GM21723 (cell line): ENCODE measurements at regions not wholly inside any gene's neighbourhood (a gene's known extent, or its start where the extent isn't known, plus 50 kb on each side); places are given as distances from the start of the nearest gene placed in this dataset.

Source experiments
- ATAC-seq: cut with Tn5 transposase; IDR thresholded peaks from one replicate; pipeline ENCODE4 v1.9.1; 2021; ENCODE audit warnings: mild to moderate bottlenecking, moderate library complexity; ENCODE audit not compliant: unreplicated experiment

GRCh38 chr18:41842886-41843285 is 112.1 kb upstream of the PIK3C3 start:
- no peak for ATAC-seq

- ATAC-seq = no peak
These were observed 125.2 kb upstream of the PIK3C3 start for GRCh38 chr18:41829647-41830516.

GRCh38 chr18:41828137-41828536 is 126.9 kb upstream of the PIK3C3 start:
- ATAC-seq = no peak

- ATAC-seq = no peak
These were observed 134.2 kb upstream of the PIK3C3 start for GRCh38 chr18:41820784-41821183.

- ATAC-seq = no peak
These were observed 136.4 kb upstream of the PIK3C3 start for GRCh38 chr18:41818381-41819355.

GRCh38 chr18:41814651-41815050 is 140.4 kb upstream of the PIK3C3 start:
- ATAC-seq = no peak

GRCh38 chr18:41809652-41810051 is 145.4 kb upstream of the PIK3C3 start:
- no peak for ATAC-seq

GRCh38 chr18:41805341-41805740 is 149.7 kb upstream of the PIK3C3 start:
- no peak for ATAC-seq

GRCh38 chr18:41798879-41799278 is 156.2 kb upstream of the PIK3C3 start:
- ATAC-seq = no peak

GRCh38 chr18:41790687-41791086 is 164.3 kb upstream of the PIK3C3 start:
- no peak for ATAC-seq

GRCh38 chr18:41789001-41789400 is 166.0 kb upstream of the PIK3C3 start:
- ATAC-seq = no peak

GRCh38 chr18:41783879-41784278 is 171.2 kb upstream of the PIK3C3 start:
- no peak for ATAC-seq

GRCh38 chr18:41783065-41783818 is 171.8 kb upstream of the PIK3C3 start:
- ATAC-seq = no peak

GRCh38 chr18:41771973-41772372 is 183.1 kb upstream of the PIK3C3 start:
- no peak for ATAC-seq

GRCh38 chr18:41769265-41769664 is 185.8 kb upstream of the PIK3C3 start:
- no peak for ATAC-seq

GRCh38 chr18:41768467-41768866 is 186.6 kb upstream of the PIK3C3 start:
- ATAC-seq = no peak

- no peak for ATAC-seq
These were observed 187.1 kb upstream of the PIK3C3 start for GRCh38 chr18:41767960-41768359.

- ATAC-seq = no peak
These were observed 189.6 kb upstream of the PIK3C3 start for GRCh38 chr18:41765460-41765859.

- ATAC-seq = no peak
These were observed 191.7 kb upstream of the PIK3C3 start for GRCh38 chr18:41763361-41763760.

GRCh38 chr18:41761333-41762018 is 193.6 kb upstream of the PIK3C3 start:
- no peak for ATAC-seq
